ENCODE measurements at regions not wholly inside any gene's neighbourhood (a gene's known extent, or its start where the extent isn't known, plus 50 kb on each side); places are given as distances from the start of the nearest gene placed in this dataset.

DNA sequence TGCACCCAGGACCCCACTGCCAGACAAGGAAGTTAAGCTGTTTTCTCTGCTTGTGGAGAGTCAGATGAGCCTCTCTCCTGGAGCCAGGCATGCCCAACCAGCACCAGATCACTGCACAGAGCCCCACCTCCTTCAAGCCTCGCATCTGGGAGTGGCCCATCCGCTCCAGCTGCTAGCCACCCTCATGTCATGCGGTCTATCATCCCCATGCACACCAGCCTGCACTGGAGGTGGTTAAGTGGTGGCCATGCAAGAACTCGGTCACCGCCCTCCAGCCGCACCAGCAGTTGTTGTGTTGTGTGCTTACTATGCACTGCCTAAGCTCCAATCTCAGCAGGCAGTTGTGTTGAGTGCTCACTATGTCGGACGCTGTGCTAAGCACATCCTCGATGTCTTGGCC is 177.9 kb upstream of the SLC14A2 start:
- no peak for DNase-seq (ENCODE audit: low read depth)

DNA sequence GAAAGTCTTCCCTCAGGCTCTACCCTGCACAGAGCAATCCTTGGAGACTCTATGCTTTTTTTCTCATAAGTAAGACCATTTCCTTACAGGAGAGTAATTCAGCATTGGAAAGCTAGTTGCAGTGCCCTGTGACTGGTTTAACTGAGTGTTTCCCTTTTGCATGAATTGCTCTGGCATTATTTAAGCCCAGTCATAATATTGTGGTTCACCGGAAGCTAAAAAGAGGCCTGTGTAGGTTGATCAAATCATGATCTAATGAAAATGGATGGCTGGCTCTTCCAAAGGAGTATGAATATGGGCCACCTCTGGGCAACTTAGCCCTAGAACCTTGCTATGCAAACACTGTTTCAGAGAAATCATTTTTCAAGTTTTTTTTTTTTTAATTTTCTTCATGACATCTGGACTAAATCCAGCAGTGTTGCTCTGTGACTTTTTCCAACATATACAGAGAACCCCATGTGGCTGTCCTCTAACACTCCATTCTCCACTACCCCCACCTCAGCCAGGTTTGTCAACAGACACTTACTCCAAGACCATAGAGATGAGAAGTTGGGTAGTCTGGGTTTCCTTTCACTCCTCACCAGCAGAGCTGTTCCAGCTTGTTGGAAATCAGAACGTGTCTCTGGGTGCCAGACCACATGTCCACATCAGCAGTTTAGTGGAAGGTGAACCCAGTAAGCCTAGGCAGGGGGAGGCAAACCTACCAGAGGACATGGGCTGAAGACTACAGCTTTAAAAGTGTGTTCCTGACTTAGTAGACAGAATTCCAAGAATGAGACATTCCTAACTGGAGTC is 175.2 kb upstream of the SLC14A2 start:
- DNase-seq (ENCODE audit: low read depth), result no peak

DNA sequence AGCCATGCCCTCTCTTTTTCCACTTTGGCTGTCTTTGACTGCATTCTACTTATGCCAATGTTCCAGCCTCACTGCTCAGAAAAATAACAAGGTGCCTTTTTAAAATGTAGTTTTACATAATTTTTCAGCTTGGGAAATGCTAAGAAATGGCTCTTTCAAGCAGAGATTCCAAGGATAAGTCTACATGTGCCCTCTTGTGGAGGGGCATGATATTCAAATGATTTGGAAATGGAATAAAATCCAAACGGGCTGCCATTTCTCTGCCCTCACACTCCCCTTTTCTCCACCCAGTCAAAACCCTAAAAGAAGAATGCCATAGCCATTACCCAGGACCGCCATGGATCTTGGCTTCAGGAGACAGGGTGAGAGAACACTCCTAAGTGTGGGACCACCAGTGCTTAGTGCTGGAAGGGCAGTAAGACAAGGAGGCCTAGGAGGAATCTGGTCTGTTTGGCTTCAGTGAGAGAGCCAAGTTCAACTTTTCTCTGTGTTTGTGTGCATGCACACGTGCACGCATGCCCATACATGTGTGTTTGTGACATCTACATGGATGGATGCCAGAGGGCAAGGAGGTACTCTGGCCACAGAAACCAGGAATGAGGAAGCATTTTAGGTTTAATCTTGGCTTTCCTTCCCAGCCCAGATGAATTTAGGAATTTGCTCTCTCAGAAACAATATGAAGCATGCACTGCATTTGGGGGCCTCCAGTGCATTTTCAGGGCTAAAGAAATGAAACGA is 174.0 kb upstream of the SLC14A2 start:
- no peak for DNase-seq (ENCODE audit: low read depth)

GRCh38 chr18:45444040-45444439 is 171.2 kb upstream of the SLC14A2 start:
- no peak for DNase-seq (ENCODE audit: low read depth)

DNA sequence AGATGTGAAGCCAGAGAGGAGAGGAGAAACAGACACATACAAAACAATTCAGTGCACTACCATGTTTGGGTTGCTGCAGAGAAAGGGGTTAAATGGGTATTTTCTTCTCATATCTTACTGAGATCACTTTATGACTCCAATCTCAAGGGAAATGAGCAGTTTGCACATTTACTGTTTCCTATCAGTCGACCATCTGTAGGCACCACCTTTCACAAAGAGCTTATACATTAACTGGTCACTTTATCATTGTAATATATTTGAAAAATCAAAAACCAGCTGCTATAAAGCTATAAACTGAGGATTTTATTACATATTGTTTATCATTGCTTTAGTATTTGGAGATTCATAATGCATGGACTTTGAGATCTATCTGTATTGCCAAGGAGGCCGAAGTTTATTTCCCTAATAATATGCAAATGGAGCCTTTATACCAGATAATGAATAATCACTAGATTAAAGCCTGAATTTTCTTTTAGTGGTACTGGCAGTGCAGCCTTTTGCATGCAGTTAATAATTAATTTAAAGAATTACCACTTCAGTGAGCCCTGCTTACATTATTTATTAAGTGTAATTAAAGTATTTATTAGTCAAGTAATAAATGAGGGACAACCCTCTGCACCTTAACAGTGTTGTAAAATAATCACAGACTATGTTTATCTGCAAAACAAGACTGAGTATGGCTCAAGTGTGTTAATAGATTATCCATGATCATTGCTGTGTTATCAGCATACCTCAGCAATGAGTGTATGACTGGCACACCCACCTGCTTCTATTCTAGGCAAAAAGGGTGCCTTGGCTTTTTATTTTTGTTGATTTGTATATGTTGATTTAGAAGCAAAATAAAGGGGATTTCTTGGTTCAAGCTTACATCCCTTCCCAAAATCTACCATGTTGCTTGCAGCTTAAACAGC is 167.7 kb upstream of the SLC14A2 start:
- no peak for DNase-seq (ENCODE audit: low read depth)

DNA sequence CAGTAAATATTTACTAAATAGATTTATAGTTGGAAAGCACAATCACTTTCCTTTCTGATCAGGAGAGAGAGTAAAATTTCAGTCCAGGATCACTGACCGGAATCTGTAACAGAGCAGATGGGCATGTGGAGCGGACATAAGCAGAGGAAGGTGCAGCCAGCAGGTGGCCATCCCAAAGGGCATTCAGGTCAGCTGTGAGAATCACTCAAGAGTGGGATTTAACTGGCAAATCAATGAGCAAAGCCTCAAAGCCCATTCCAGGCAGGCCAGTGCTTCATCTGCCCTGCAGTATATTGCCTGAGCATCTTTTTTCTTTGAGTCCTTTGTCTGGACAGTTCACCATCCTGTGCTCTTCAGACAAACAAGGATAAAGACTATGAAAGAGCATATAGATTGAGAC is 166.4 kb upstream of the SLC14A2 start:
- no peak for DNase-seq (ENCODE audit: low read depth)

DNA sequence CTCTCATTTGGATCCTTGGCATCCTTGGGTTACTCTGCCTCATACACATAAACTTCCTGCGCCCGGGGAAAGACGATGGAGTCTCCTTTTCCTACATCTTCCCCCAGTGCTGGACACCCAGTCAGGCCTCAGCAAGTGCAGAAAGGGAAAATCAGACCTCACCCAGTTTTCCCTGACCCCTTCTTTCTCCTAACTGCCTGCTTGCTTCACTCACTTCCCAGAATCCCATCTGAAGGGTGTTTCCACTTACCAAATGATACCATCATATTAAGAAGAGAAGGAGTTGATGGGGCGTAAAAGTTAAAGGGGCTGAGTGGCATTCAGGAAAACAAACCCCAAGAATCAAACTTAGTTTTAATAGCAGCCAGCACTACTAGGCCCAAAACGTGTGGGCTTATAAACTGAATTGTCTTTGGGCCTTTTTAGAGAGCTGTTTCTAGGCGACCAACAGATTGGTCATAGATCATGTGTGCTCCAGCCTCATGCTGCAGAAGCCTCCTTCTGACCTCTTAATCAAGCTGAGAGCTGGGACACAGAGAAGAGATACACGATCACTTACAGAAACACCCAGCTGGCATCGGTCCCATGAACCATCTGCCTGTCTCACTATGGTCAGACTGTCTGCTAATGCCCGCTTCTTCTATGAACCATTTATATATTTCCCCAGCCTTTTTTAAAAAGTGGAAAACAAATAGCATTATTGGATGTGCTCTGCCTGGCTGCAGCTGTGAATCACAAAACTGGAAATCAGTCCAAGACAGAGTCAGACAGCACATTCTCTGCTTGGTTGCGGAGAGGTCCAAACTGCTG is 165.7 kb upstream of the SLC14A2 start:
- DNase-seq (ENCODE audit: low read depth), result no peak

DNA sequence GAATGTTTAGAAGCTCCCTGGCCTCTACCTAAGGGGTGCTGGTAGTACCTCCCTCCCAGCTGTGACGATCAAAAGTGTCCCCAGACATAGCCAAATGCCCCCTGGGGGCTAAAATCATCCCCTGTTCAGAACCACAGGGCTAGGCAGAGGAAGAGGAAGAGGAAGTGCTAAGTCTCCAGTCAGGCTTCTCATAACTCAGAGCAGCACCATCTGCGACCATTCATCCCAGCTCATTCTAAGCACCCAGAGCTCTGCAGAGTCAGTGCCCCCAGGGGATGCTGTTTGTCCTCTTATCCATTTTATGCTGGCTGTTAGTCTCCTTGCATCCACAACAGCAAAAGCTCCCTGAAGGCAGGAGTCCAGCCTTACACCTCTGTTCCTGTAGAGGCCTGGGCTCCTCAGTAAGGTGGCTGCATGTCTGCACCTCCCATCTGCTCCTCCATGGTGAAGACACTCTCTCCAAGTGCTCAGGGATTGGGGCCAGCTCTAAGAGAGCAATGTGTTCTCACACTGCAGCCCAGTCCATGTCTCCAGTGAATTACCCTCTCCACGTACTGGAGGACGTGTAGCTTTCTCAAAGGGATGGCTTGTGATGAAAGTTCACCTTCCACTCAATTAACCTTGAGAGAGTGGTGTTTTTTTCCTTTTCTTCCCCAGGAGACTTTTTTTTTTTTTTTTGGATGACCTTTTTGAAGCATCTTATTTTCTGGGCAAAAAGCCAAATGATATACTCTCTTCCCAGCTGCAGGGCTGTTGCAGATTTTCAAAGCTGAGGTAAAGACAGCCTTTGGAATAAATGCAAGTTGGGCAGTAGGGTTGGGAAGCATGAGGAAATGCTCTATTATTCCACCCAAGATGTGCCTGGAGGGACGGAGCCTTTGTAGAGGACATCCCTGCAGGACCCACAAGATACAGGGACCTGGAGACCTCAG is 158.9 kb upstream of the SLC14A2 start:
- no peak for DNase-seq (ENCODE audit: low read depth)

DNA sequence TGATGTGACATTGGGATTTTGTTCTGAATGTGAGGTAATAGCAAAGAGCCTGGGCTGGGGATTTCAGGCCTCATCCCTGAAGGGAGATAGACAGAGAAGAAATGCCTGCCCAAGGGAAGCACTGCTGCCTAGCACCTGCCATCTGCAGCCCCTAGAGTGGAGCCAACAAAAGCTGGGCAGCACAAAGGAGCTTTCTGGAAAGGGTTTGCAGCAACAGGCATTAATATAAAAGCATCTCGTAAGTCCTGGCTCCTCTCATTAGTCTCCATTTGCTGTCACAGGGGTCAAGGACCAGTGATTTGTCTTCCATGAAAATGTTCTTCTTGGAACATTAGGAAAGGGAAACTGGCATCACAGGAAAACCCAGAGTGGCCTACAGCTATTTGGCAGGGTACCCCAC is 157.2 kb upstream of the SLC14A2 start:
- DNase-seq (ENCODE audit: low read depth), result no peak

GRCh38 chr18:45462179-45462578 is 153.1 kb upstream of the SLC14A2 start:
- DNase-seq (ENCODE audit: low read depth), result no peak

GRCh38 chr18:45463451-45463850 is 151.8 kb upstream of the SLC14A2 start:
- no peak for DNase-seq (ENCODE audit: low read depth)

GRCh38 chr18:45464619-45465018 is 150.7 kb upstream of the SLC14A2 start:
- no peak for DNase-seq (ENCODE audit: low read depth)

DNA sequence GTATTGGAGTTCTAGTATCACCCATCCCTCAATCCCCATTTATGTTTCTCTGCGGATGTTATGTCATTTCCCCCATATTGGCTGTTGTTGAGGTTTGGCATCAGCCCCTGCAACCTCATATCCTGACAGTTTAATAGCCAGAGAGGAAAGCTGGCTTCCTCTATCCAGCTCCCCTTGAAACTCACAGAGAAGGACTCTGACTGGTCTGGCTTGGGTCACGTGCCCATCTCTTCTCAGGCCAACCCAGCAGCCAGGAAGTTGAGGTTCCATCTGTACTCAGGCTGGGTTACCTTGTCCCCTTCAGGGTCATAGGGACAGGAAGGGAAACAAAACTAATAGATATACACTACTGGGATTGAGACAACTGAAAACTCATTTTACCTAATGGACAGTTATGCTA is 148.0 kb upstream of the SLC14A2 start:
- no peak for DNase-seq (ENCODE audit: low read depth)

GRCh38 chr18:45467945-45468344 is 147.3 kb upstream of the SLC14A2 start:
- no peak for DNase-seq (ENCODE audit: low read depth)

DNA sequence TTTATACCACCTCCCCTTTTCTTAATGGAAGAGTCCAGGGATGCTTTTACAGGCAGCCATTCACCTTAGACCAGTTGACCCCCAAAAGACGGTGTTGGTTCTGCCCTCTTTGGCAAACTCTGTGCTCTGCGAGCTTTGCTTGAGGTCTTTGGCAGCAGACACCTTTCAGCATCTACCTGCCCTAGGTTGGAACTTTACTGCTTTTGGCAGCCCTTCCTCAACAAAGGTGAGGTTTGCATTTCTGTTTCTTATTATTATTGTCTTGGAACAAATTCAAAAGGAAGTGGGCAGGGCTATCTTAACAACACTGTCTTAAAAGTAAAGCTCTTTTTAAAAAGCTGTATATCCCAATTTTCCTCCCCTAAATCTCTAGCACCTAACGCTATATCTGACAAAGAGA is 136.4 kb upstream of the SLC14A2 start:
- DNase-seq (ENCODE audit: low read depth), result no peak

- no peak for DNase-seq (ENCODE audit: low read depth)
Measured at GRCh38 chr18:45480219-45481015, 134.9 kb upstream of the SLC14A2 start.

GRCh38 chr18:45481821-45482220 is 133.5 kb upstream of the SLC14A2 start:
- DNase-seq (ENCODE audit: low read depth), result no peak

GRCh38 chr18:45482286-45482685 is 133.0 kb upstream of the SLC14A2 start:
- DNase-seq (ENCODE audit: low read depth), result no peak

DNA sequence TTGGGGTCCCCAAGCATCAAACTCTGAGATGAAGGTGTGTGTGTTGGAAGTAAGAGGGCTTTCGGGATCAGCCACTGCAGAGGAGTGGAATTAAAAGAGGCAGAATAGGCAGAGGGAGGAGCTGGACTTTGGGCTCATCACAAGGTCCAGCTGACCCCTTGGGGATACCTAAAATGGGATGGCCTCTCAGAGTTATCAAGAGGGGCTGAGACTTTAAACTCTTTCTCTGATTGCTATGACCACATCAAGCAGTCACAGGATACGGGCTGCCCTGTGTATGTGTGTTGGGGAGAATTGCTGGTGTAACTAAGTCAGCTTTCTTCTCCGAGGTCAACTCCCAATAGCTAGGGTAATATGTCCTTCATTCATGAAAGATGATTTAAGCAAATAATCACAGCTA is 127.7 kb upstream of the SLC14A2 start:
- DNase-seq (ENCODE audit: low read depth), result no peak

DNA sequence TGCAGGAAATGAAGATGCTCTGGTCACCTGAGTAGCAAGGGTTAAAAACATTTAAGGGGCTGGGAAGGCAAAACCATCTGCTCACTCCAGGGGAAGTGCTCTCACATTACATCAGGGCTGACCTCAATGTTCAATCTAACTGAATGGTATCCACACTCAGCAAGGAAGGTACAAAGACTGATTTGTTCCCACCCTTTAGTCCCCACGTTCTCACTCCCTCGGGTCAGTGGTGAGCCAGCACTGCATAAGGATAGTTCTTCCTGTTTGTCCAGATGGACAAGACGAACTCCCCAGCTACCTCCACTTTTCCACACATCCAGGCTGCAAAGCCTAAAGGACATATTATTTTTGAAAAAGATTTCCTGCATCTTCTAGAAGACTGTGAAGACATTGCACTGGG is 126.6 kb upstream of the SLC14A2 start:
- DNase-seq (ENCODE audit: low read depth), result no peak
